NCI-H1417 (cell line): ENCODE measurements at regions not wholly inside any gene's neighbourhood (a gene's known extent, or its start where the extent isn't known, plus 50 kb on each side); places are given as distances from the start of the nearest gene placed in this dataset.
A peak's percentile ranks its signal among the peaks of the same experiment; 100 is the strongest.

Experiments
- DNase-seq, 3 experiments: peaks; one replicate each; lab custom pipeline; 2025; lab: John Stamatoyannopoulos, UW

GRCh38 chr9:82495884-82496777, 507.6 kb downstream of the SPATA31D1 start:
- DNase-seq: no peak

GRCh38 chr9:82498541-82499317, 510.2 kb downstream of the SPATA31D1 start:
- no peak for DNase-seq

DNA sequence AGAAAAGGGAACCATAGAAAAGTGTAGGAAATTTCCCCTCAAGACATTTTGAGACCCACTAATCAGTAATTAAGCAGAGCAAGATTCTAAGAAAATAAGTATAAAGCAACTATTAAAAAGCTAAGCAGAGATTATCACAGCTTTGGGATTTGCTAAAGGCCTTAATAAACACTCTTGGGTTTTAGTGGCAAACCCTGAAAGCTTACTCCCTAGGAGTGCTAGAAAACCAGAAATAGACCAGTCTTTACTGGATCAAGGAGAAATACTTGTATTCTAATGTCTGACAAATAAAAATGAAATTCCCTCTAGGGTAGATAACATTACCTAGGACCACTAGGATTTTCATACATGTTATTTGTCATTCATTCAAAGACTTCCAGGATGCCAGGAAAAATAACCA, 510.8 kb downstream of the SPATA31D1 start:
- DNase-seq: no peak

DNA sequence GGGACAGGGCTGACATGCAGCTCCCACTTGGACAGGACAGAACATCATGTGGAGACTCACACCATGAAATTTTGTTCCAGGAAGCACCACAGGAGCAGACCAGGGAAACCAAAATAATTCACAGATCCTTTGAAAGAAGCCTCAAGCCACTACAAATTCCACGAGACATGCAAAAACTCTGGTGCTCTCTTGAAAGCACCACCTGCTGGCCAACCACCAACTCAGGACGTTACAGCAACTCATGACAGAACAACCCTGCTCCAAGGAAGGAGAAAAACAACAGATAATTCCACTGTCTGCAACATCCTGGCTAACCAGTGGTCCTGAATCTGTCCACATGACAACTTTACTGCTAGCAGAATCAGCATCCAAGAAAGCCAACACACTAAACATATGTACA, 516.0 kb downstream of the SPATA31D1 start:
- DNase-seq: no peak

GRCh38 chr9:82511626-82512025, 523.1 kb downstream of the SPATA31D1 start:
- no peak for DNase-seq

- no peak for DNase-seq
Observed at GRCh38 chr9:82512728-82513127, 524.2 kb downstream of the SPATA31D1 start.

DNA sequence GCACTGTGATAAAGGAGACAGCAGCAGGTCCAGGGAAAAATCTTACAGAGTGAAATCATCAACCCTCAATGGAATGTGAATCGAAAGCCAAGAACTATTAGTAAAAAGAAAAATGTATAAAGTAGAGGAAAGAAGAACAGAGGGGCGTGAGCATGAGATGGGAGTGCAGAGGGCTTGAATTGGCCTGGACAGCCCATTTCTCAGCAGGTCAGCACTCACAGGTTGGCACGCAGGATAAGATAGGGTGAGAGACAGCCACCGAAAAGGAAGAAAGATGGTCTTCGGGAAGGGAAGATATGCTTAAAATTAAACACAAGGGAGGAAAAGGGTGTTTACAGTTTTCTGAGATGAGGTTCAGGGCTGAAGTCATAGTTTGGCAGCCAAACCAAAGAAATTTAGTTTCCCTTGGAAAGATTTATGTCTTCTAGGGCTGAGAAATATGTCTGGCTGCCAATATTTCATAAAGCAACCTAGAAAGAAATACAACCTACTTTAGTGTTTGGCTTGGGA, 524.7 kb downstream of the SPATA31D1 start:
- DNase-seq: no peak

- no peak for DNase-seq
Observed at GRCh38 chr9:82513976-82514735, 525.6 kb downstream of the SPATA31D1 start.

GRCh38 chr9:82518868-82519267, 530.3 kb downstream of the SPATA31D1 start:
- no peak for DNase-seq

GRCh38 chr9:82519332-82519731, 530.8 kb downstream of the SPATA31D1 start:
- no peak for DNase-seq

GRCh38 chr9:82524407-82524806, 535.8 kb downstream of the SPATA31D1 start:
- no peak for DNase-seq

DNA sequence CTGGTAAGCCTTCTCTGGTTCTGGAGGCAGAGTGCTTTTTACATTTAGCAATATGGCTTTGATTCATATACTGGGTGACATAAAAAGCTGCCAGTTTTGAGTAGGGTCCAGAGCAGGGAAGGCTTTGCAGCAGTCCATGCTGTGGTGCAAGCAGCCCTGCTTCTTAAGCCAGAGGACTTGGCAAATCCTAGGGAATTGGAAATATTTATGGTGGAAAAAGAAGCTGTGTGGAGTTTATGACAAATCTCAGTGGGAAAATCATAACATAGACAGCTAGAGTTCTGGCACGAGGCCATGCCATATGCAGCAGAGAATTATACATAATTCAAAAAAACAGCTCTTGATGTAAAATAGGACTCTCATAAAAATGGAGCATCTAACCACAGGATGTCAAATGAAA, 536.4 kb downstream of the RASEF start:
- DNase-seq: no peak

DNA sequence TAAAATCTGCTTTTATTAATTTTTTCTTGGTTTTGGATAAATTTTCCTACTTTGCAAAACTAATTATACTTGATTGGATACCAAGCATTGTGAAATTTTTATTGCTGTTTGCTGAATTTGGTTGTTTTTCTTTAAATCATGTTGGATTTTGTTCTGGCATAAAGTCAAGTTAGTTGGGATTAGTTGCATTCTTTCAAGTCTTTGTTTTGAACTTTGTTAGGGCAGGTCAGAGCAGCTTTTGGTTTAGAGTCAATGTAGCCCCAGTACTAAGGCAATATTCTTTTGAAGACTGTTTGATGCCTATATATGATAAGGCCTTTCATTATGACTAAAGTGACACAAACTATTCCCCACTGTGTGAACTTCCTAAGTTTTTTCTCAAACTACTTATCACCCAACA, 531.1 kb downstream of the RASEF start:
- DNase-seq: no peak

GRCh38 chr9:82532504-82533180, 530.3 kb downstream of the RASEF start:
- peak in 2 of 3 experiments; percentile 15 to 69 for DNase-seq

GRCh38 chr9:82535432-82535998, 527.4 kb downstream of the RASEF start:
- DNase-seq: no peak

DNA sequence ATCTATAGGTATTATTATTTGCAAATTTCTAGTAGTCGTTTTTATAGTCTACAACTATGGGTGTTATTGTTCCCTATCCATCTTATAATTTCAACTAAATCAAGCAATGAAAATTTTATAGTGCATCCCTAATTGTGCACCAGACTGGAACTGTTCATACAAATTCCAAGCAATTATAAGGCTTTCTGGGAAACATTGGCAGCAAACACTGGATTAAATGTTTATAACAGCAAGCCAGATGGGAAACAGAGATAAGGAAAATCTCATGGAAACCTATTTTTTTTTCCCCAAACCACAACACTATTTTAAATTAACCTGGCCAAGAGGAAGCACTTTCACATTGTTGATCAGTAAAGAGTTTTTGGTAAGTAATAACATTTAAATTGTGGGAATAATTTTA, 524.3 kb downstream of the RASEF start:
- DNase-seq: peak in 1 of 3 experiments; percentile 16

GRCh38 chr9:82539146-82539545, 523.8 kb downstream of the RASEF start:
- DNase-seq: peak in 1 of 3 experiments; percentile 38

GRCh38 chr9:82539856-82540579, 522.9 kb downstream of the RASEF start:
- DNase-seq: no peak

DNA sequence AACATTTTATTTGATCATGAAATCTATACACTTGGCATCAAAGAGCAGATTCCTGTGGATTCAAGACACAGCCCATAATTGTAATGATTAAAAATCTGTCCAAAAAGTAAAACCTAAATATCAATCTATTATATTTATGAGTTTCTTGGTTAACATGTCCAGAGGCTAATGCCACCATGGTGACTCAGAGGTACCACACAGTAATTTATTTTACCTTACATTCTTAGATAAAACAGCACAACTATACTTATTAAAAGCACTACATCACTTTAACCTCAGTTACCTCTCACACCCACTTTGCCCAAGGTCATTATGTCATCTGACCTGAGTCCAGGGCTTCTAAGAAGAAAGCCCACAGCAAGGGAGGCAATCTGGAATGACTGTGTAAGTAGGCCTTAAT, 519.2 kb downstream of the RASEF start:
- no peak for DNase-seq

DNA sequence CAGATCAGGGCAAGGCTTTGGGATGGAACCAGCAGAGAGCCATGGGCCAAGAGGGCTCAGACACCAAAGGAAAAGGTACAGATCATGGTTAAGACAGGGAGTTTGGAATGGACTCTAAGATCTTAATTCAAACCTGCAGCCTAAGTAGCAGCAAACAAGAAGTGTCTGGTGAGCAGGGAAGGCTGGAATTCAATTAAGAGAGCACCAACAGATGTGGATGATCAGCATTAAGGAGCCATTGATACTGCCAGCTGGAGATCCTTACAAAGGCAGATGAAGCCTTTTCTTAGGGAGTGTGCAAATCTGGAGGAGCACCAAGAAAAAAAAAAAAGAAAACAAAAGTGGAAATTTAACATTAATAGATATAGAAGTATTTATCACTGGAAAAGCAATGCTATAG, 516.8 kb downstream of the RASEF start:
- DNase-seq: no peak

- no peak for DNase-seq
Observed at GRCh38 chr9:82547995-82548394, 514.9 kb downstream of the RASEF start.
